ENCODE measurements at regions not wholly inside any gene's neighbourhood (a gene's known extent, or its start where the extent isn't known, plus 50 kb on each side); places are given as distances from the start of the nearest gene placed in this dataset.

DNA sequence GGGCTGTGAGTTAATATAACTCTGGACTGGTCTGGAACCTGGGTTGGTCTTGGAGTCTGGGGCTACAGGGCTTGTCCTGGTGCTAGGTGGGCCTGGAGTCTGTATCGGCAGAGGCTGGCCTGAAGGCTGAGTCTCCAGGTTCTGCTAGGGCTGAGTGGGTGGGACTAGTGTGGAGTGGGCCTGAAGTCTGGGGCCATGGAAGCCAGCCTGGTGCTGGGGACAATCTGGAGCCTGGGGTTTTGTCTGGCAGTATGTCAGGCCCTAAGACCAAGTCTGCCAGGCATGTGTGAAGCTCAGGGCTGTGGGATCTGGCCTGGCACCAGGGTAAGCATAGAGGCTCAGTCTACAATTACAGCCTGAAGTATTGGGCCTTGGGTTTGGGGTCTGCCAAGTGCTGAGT lies 742.6 kb upstream of the GRIA3 start:
- TF ChIP-seq, protein P1, sequence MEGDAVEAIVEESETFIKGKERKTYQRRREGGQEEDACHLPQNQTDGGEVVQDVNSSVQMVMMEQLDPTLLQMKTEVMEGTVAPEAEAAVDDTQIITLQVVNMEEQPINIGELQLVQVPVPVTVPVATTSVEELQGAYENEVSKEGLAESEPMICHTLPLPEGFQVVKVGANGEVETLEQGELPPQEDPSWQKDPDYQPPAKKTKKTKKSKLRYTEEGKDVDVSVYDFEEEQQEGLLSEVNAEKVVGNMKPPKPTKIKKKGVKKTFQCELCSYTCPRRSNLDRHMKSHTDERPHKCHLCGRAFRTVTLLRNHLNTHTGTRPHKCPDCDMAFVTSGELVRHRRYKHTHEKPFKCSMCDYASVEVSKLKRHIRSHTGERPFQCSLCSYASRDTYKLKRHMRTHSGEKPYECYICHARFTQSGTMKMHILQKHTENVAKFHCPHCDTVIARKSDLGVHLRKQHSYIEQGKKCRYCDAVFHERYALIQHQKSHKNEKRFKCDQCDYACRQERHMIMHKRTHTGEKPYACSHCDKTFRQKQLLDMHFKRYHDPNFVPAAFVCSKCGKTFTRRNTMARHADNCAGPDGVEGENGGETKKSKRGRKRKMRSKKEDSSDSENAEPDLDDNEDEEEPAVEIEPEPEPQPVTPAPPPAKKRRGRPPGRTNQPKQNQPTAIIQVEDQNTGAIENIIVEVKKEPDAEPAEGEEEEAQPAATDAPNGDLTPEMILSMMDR (IDR thresholded peaks at IDR 0.05) = no peak
- TF ChIP-seq POLR2AphosphoS5 (IDR thresholded peaks at IDR 0.05) = no peak
